Stimulated activated CD8-positive, alpha-beta memory T cell treated with anti-CD3 and anti-CD28 coated beads, Interleukin-7, amount 100 ng/mL, for 1 hour (primary cell): ENCODE measurements at regions not wholly inside any gene's neighbourhood (a gene's known extent, or its start where the extent isn't known, plus 50 kb on each side); places are given as distances from the start of the nearest gene placed in this dataset.

ENCODE experiments used
- DNase-seq, 2 donors: peaks; one replicate each; pipeline ENCODE4 v3.0.0-alpha.2; 2020; ENCODE audit warnings: low read depth in 2 of 2

- no peak for DNase-seq
Measured at GRCh38 chr12:127515941-127516340, 751.0 kb upstream of the TMEM132C start.

DNA sequence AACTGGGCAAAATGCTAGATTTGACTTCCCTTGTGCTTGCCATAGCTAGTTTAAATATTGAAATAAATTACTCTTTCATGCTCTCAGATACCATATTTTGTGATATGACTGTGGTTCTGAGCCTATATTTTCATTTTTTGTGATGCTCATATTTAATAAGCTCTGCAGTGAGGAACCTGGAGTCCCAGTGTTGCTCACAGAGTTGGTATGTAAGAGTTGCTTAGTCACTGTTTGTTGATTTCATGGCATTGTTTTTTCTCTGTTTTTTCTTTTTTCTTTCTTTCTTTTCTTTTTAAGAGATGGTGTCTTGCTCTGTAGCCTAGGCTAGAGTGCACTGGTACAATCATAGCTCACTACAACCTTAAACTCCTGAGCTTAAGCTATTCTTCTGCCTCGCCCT, 750.5 kb upstream of the TMEM132C start:
- no peak for DNase-seq

- DNase-seq, result no peak
Measured at GRCh38 chr12:127519779-127520178, 747.2 kb upstream of the TMEM132C start.

DNA sequence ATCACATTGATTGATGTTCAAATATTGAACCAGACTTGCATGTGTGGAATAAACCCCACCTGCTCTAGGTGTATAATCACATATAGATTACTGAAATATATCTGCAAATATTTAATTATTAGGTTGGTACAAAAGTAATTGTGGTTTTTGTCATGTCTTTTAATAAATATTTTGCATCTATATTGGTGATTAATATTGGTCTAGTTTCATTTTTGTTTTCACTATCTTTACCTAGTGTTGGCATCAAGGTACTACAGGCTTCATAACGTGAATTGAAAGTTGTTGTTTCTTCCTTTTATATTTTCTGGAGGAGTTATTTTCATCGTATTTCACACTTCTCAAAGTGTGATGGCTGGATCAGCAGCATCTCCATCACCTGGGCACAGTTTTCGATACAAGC, 740.0 kb upstream of the TMEM132C start:
- DNase-seq, result no peak

- no peak for DNase-seq
Measured at GRCh38 chr12:127528551-127528950, 738.4 kb upstream of the TMEM132C start.

DNA sequence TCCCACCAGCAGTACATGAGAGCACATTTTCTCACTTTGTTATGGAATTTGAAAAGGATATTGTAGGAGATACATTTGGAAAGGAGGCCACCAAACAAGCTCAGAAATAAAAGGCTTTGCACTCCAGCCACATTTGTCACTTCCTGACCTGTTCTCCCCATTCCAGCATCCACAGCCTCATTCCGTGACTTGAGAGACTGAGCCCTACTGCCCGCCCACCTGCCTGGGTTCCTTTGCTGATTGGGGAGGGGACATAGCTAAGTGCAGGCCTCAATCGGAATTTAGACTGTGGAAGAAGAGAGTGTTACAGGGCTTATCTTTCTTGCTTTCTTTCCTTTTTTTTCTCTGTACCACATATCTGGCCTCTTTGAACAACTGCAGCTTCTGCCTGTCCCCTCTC, 735.4 kb upstream of the TMEM132C start:
- no peak for DNase-seq

GRCh38 chr12:127533353-127533752, 733.6 kb upstream of the TMEM132C start:
- no peak for DNase-seq

GRCh38 chr12:127536833-127537428, 730.0 kb upstream of the TMEM132C start:
- no peak for DNase-seq

DNA sequence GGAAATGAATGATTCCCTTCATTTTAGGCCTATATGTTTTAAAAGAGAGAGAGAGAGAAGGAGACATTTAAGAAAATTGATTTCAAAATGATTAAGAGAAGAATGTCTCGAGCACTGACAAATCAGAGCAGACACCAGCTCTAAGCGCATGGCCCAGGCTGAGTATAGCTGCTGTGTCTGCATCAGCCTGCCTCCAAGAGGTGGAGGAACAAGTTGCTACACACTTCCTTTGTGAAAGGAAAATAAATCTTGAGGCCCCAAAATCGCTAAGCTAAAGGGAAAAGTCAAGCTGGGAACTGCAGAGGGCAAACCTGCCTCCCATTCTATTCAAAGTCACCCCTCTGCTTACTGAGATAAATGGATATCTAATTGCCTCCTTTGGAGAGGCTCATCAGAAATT, 728.7 kb upstream of the TMEM132C start:
- no peak for DNase-seq

GRCh38 chr12:127539226-127539858, 727.6 kb upstream of the TMEM132C start:
- DNase-seq, result no peak

GRCh38 chr12:127542391-127542790, 724.6 kb upstream of the TMEM132C start:
- no peak for DNase-seq

GRCh38 chr12:127542931-127543330, 724.0 kb upstream of the TMEM132C start:
- no peak for DNase-seq

- DNase-seq, result no peak
Measured at GRCh38 chr12:127546721-127547505, 720.1 kb upstream of the TMEM132C start.

DNA sequence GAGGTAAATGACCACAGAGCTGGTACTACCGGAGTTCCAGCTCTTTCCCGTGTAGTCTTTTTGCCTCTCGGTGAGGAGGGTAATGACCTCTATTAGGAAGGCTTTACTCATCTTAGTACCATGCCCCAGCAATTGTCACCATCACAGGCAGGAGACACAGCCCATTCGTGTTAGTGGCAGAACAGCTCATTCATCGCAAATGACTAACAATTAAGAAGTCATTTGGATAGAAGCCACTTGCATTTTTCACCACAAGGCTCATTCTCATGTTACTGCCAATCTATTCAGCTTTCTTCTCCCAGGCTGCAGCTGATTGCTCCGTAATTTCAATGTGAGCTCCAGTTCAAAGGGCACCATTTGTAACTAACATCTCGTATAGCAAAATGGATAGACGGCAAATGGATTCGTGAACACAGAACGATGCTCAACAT, 718.8 kb upstream of the TMEM132C start:
- no peak for DNase-seq

DNA sequence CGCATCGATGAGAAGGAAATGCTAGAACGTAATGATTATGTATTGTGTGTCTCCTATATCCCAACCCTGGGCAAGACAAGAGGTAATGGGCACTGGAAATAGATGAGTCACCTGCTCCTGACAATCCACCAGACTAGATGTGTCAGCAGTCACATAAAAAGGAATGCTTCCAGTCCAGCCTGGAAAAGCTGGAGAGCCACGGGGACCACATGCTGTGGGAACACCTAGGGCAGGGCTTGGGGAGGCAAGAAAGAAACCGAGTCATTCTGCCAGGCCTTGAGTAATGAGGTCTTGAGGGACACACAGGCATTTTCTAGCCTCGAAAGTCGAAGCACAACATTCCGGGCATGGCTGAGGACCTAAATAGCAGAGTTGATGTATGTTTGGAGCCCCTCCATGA, 716.7 kb upstream of the TMEM132C start:
- no peak for DNase-seq

DNA sequence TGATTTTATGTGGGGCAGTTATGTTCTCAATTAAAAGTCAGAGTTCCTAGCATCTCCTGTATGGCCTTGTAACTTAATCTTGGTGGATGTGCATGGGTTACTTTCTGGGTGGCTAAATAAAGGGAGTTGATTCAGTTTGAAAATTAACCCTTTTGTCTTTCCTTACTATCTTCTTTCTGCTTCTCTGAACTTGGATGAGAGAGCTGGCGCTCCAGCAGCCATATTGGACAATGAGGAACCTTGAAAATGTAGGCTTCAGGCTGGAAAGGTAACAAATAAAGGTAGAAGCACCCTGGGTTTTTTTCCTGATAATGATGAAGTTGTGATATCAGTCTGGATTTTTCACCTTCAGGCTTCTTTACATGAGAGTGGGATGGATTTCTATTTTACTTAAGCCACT, 714.1 kb upstream of the TMEM132C start:
- no peak for DNase-seq

GRCh38 chr12:127555071-127555470, 711.9 kb upstream of the TMEM132C start:
- DNase-seq, result no peak

- DNase-seq, result no peak
Measured at GRCh38 chr12:127556231-127556886, 710.6 kb upstream of the TMEM132C start.

DNA sequence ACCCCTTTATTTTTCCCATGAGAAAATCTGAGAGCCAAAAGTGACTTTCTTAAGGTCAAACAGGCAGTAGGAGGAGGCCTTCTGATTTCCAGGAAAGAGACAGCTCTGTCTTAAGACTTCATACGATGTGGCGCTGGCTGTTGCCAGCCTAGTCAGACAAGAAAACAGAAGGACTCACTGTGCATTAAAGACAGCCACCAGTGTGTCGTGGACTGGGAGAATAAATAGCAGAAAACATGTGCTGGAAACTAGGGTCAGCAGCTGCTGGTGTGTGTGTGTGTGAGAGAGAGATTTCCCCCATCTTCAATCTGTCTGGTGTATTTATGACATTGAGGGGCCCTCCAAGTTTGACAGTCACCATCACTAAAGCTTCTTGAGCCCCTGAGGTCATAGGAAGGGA, 708.6 kb upstream of the TMEM132C start:
- no peak for DNase-seq

DNA sequence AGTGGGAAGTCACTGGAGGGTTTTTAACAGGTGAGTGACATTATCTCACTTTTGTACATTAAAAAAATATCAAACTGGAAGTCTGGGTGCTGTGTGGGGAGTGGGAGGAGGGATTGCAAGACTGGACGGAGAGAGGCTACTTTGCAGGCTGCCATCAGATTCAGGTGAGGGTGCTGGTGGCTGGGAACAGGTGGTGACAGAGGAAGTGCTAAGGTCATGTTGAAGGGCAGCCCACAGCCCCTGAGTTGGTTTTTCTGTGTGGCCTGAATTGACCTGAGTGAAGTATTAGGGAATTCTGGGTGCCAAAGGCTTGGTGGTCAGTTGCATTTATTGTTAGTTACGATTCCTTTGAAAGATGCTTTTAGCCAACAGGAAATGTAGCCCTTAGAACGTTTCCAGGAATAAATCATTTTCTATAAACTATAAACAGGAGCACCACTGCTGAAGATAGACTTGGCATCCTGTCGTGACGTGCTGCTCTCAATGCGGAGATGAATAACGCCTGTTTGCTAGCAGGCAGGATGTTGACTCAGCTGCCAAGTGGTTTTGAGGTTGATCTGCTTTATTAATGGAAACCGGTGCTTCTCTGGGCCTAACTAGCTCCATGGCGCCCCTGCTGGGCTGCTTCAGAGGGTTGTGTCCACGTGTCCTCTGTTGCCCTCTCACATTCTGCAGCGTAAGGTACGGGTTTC, 707.5 kb upstream of the TMEM132C start:
- DNase-seq, result no peak

- DNase-seq, result no peak
Measured at GRCh38 chr12:127560041-127560478, 706.9 kb upstream of the TMEM132C start.

GRCh38 chr12:127562816-127563215, 704.2 kb upstream of the TMEM132C start:
- DNase-seq, result no peak
